ENCODE measurements at regions not wholly inside any gene's neighbourhood (a gene's known extent, or its start where the extent isn't known, plus 50 kb on each side); places are given as distances from the start of the nearest gene placed in this dataset.

DNA sequence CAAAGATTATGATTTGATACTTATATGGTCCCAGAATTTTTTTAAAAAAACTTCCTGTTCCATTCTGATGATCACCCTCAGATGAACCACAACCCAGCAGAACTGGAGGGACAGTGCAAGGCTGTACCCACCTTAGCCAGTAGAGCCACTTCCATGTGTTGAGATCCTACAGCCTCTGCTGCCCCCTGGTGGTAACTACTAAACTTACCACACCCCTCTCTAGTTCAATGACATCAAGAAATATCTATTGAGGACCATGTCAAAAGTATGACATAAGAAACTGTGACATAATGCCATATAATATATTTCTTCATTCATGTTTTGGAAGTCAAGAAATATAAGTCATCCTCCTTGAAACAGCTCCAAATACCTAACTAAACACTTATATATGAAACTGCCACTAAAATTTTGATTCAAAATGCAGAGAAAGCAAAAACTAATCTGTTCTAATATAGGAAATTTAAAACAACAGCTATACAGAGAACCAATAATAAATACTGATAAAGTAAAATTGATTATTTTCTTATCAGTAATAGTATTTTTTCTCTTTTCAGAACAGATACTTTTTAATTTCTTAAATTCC, 412.6 kb downstream of the KCTD12 start:
- no peak overlapping the region for H4K91ac ChIP-seq (ENCODE audit: insufficient read length, low read depth, low read length)
- H3T11ph ChIP-seq (ENCODE audit: low read length), result no peak overlapping the region
- no peak overlapping the region for H3K4me2 ChIP-seq (ENCODE audit: insufficient read depth, insufficient read length, low read length)
- H3K9me3 ChIP-seq (ENCODE audit: control insufficient read depth, low read depth, low read length), result no peaks in the 10 kb centered on the region
- Mint-ChIP-seq H3K4me1 (0 out of 4 replicates have a peak, but pooled peaks cover 0 to 3% of the 10 kb centered on the region in 2 experiments), H3K4me3 (no peak overlapping the region), H3K27ac (no peak overlapping the region), H3K36me3 (ENCODE audit: insufficient read depth in 1 of 3, low read depth in 3 of 3) (no peaks in the 10 kb centered on the region), H3K9me3 (no peaks in the 10 kb centered on the region), H3K27me3 (ENCODE audit: low read depth) (no peaks in the 10 kb centered on the region)
- no peak overlapping the region for H3K9ac ChIP-seq (ENCODE audit: extremely low read depth, insufficient read length, low read length)
- no peak overlapping the region for H3K4ac ChIP-seq (ENCODE audit: low read depth, low read length)
- DNase-seq, result peak; percentile 74
- no peaks in the 10 kb centered on the region for H3K27me3 ChIP-seq (ENCODE audit: insufficient read depth, low read length)
- no peak overlapping the region for H2BK12ac ChIP-seq (ENCODE audit: insufficient read length, low read depth, low read length)
- H2BK15ac ChIP-seq (ENCODE audit: low read depth, low read length), result no peak overlapping the region
- H2BK20ac ChIP-seq (ENCODE audit: low read depth, low read length, poor library complexity, severe bottlenecking), result no peak overlapping the region
- no peak overlapping the region for H3K23ac ChIP-seq (ENCODE audit: insufficient read length, low read depth, low read length)
- no peak overlapping the region for H3K18ac ChIP-seq (ENCODE audit: insufficient read length, low read depth, low read length)
- no peak overlapping the region for H2BK120ac ChIP-seq (ENCODE audit: low read depth, low read length, poor library complexity, severe bottlenecking)
- no peak overlapping the region for H2AFZ ChIP-seq (ENCODE audit: low read length)
- TF ChIP-seq, protein P1, sequence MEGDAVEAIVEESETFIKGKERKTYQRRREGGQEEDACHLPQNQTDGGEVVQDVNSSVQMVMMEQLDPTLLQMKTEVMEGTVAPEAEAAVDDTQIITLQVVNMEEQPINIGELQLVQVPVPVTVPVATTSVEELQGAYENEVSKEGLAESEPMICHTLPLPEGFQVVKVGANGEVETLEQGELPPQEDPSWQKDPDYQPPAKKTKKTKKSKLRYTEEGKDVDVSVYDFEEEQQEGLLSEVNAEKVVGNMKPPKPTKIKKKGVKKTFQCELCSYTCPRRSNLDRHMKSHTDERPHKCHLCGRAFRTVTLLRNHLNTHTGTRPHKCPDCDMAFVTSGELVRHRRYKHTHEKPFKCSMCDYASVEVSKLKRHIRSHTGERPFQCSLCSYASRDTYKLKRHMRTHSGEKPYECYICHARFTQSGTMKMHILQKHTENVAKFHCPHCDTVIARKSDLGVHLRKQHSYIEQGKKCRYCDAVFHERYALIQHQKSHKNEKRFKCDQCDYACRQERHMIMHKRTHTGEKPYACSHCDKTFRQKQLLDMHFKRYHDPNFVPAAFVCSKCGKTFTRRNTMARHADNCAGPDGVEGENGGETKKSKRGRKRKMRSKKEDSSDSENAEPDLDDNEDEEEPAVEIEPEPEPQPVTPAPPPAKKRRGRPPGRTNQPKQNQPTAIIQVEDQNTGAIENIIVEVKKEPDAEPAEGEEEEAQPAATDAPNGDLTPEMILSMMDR (conservative IDR thresholded peaks at IDR 0.05), result peak; percentile 92
- H2BK5ac ChIP-seq (ENCODE audit: insufficient read length, low read length), result no peak overlapping the region
- H3K23me2 ChIP-seq (ENCODE audit: insufficient read length, low read depth, low read length, poor library complexity, severe bottlenecking), result no peaks in the 10 kb centered on the region
- H3K56ac ChIP-seq (ENCODE audit: insufficient read length, low read depth, low read length), result no peak overlapping the region
- H3K79me1 ChIP-seq (ENCODE audit: insufficient read depth, low read depth, low read length, poor library complexity, severe bottlenecking), result no peaks in the 10 kb centered on the region
- no peak overlapping the region for H2AK5ac ChIP-seq (ENCODE audit: insufficient read length, low read length)
- no peaks in the 10 kb centered on the region for H3K4me1 ChIP-seq (ENCODE audit: insufficient read depth, low read length)
- no peak overlapping the region for H3K14ac ChIP-seq (ENCODE audit: insufficient read depth, low read length)
- no peak overlapping the region for H4K5ac ChIP-seq (ENCODE audit: insufficient read length, low read depth, low read length)
- no peak overlapping the region for H4K8ac ChIP-seq (replicated peaks; ENCODE audit: insufficient read length, low read depth, low read length)
- no peaks in the 10 kb centered on the region for H4K20me1 ChIP-seq (ENCODE audit: control insufficient read depth, insufficient read depth, insufficient read length)
- no peaks in the 10 kb centered on the region for H3K79me2 ChIP-seq (ENCODE audit: insufficient read depth, low read length)
- H3K27ac ChIP-seq (ENCODE audit: insufficient read length, low read depth, low read length), result no peak overlapping the region
